GM12891 (cell line): ENCODE measurements at regions not wholly inside any gene's neighbourhood (a gene's known extent, or its start where the extent isn't known, plus 50 kb on each side); places are given as distances from the start of the nearest gene placed in this dataset.

Source experiments
- DNase-seq: peaks from one replicate; pipeline ENCODE4 v3.0.0; 2011; ENCODE audit warnings: low spot score; ENCODE audit not compliant: insufficient read length
- FAIRE-seq: peaks from 2 replicates; lab custom pipeline; 2011; peaks lifted over from hg19 to GRCh38; lab: Jason Lieb, UNC
- PAX5 ChIP-seq: IDR thresholded peaks from 2 replicates; pipeline ENCODE4 v1.6.1; 2011; ENCODE audit warnings: low read length, moderate library complexity, mild to moderate bottlenecking; ENCODE audit not compliant: insufficient read depth, severe bottlenecking
- POLR2A ChIP-seq: IDR thresholded peaks from 2 replicates; pipeline ENCODE4 v1.6.1; 2011; ENCODE audit warnings: low read depth, low read length, control low read depth
- POLR2AphosphoS5 ChIP-seq: IDR thresholded peaks from 2 replicates; pipeline ENCODE4 v1.6.1; 2011; ENCODE audit warnings: low read depth, low read length, control low read depth
- POU2F2 ChIP-seq: IDR thresholded peaks from 2 replicates; pipeline ENCODE4 v1.6.1; 2011; ENCODE audit warnings: low read depth, mild to moderate bottlenecking, control low read depth, low read length, moderate library complexity
- SPI1 ChIP-seq: IDR thresholded peaks from 2 replicates; pipeline ENCODE4 v1.6.1; 2011; ENCODE audit warnings: low read depth, low read length, control low read depth
- TAF1 ChIP-seq: IDR thresholded peaks from 2 replicates; pipeline ENCODE4 v1.6.1; 2011; ENCODE audit warnings: low read depth, low read length, control low read depth

DNA sequence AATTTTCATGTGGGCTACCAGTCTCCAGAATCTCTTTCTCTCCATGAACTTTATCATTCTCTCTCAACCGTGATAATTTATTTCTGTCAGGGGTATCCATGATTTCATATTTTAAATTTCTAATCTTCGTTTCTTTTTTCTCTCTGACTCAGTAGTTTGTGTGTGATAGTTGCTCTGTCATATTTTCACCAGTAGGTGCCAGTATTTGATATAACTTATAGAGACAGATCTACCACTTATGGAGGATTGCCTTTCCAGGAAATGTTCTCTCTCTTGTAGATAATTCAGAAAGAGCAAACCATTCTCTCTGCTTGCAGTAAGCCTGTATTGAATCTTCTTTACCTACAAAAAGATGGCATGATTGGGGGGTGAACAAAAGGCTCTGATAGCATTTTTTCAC, 79.3 kb upstream of the DYNLT3 start:
- TF ChIP-seq POLR2A (no peak), PAX5 (no peak)
- DNase-seq = no peak
- FAIRE-seq = peak; percentile 86

- no peak for TF ChIP-seq PAX5
- no peak for TF ChIP-seq SPI1
- no peak for TF ChIP-seq POLR2A
- TF ChIP-seq TAF1 = no peak
- no peak for TF ChIP-seq POLR2AphosphoS5
- no peak for TF ChIP-seq POU2F2
- FAIRE-seq (no peak), DNase-seq (no peak)
These were observed 64.2 kb upstream of the SYTL5 start for GRCh38 chrX:37942170-37942569.

GRCh38 chrX:37943554-37944344, 62.6 kb upstream of the SYTL5 start:
- DNase-seq (no peak), FAIRE-seq (no peak)
- no peak for TF ChIP-seq POU2F2
- TF ChIP-seq POLR2AphosphoS5 = no peak
- no peak for TF ChIP-seq POLR2A
- TF ChIP-seq PAX5 = no peak
- no peak for TF ChIP-seq TAF1
- TF ChIP-seq SPI1 = no peak

- no peak for FAIRE-seq
- DNase-seq = no peak
- TF ChIP-seq SPI1 = no peak
- no peak for TF ChIP-seq TAF1
- TF ChIP-seq POU2F2 = no peak
- TF ChIP-seq POLR2AphosphoS5 = no peak
These were observed 60.2 kb upstream of the SYTL5 start for GRCh38 chrX:37946197-37946596.

DNA sequence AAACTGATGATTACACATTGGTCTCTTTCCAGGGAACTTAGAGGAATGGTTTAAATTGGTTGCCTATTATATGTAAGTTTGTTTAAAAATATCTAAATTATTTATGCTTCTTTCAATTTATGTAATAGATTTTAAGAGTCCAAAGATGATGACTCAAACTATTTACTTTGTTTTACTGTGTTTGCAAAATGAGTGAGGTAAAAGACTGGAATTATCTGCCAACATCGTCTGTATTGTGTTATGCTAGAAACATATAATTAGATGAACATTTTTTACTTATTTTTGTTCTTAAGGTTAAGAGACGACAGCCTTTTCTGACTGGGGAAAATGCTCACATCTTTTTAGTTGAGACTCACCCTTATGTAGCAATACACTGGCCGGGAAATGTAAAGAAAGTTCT, 51.1 kb upstream of the SYTL5 start:
- TF ChIP-seq POU2F2 (no peak), SPI1 (no peak), POLR2A (no peak), TAF1 (no peak), PAX5 (no peak), POLR2AphosphoS5 (no peak)
- no peak for FAIRE-seq
- no peak for DNase-seq

- FAIRE-seq (no peak), DNase-seq (no peak)
- TF ChIP-seq POLR2AphosphoS5 = no peak
- no peak for TF ChIP-seq POLR2A
- TF ChIP-seq SPI1 = no peak
- TF ChIP-seq TAF1 = no peak
- no peak for TF ChIP-seq PAX5
- no peak for TF ChIP-seq POU2F2
These were observed 50.1 kb upstream of the SYTL5 start for GRCh38 chrX:37956223-37956622.
